IMR-90 (cell line): ENCODE measurements at regions not wholly inside any gene's neighbourhood (a gene's known extent, or its start where the extent isn't known, plus 50 kb on each side); places are given as distances from the start of the nearest gene placed in this dataset.

Source experiments
- ATAC-seq: fragments of 200-7000 bp; cut with Tn5 transposase; 2 replicates; pipeline ENCODE4 v1.9.1; 2020; ENCODE audit warnings: low read depth, mild to moderate bottlenecking, moderate library complexity
- BruUV-seq: library from RNA; stranded (reverse); fragments of 400-500 nt; replicated peaks from 2 replicates; lab custom pipeline; 2021; lab: Mats Ljungman, UMichigan
- CTCF ChIA-PET: fragments of 300-600 bp; formaldehyde crosslinking; extraction: SDS; loops from one replicate; lab custom pipeline; 2021; ENCODE audit warnings: antibody characterized with exemption; lab: Yijun Ruan, JAX
- POLR2A ChIA-PET: fragments of 300-600 bp; sonication (Branson Sonifier 250); formaldehyde crosslinking; loops from one replicate; lab custom pipeline; 2022; ENCODE audit warnings: antibody characterized with exemption; ENCODE audit not compliant: unreplicated experiment; lab: Charles Lee
- DNase-seq: peaks from one replicate; pipeline ENCODE4 v3.0.0; 2013
- H2AFZ ChIP-seq: replicated peaks from 2 replicates; pipeline ENCODE3; 2013; ENCODE audit warnings: low read length, mild to moderate bottlenecking; ENCODE audit not compliant: poor library complexity
- H2AK5ac ChIP-seq: 2 replicates; pipeline ENCODE4 v1.6.1; 2013; ENCODE audit warnings: low read depth, low read length, inconsistent platforms
- H2AK9ac ChIP-seq: replicated peaks from 2 replicates; pipeline ENCODE3; 2013; ENCODE audit warnings: mild to moderate bottlenecking, low read depth, low read length, moderate library complexity; ENCODE audit not compliant: poor library complexity
- H2BK120ac ChIP-seq: 2 replicates; pipeline ENCODE4 v1.6.1; 2013; ENCODE audit warnings: low read depth, low read length, inconsistent platforms
- H2BK15ac ChIP-seq: 3 replicates; pipeline ENCODE4 v1.6.1; 2013; ENCODE audit warnings: low read depth, low read length, inconsistent platforms
- H2BK20ac ChIP-seq: 2 replicates; pipeline ENCODE4 v1.6.1; 2013; ENCODE audit warnings: low read depth, mild to moderate bottlenecking, inconsistent platforms, low read length, moderate library complexity
- H2BK5ac ChIP-seq: 2 replicates; pipeline ENCODE4 v1.6.1; 2013; ENCODE audit warnings: mild to moderate bottlenecking, low read depth, low read length, inconsistent platforms; ENCODE audit not compliant: poor library complexity, severe bottlenecking
- H3K14ac ChIP-seq: replicated peaks from 2 replicates; pipeline ENCODE4 v1.6.1; 2013; ENCODE audit warnings: low read depth, low read length, inconsistent platforms
- H3K18ac ChIP-seq: 2 replicates; pipeline ENCODE4 v1.6.1; 2013; ENCODE audit warnings: low read depth, low read length, control low read depth
- H3K23ac ChIP-seq: 2 replicates; pipeline ENCODE4 v1.6.1; 2013; ENCODE audit warnings: low read depth, low read length, inconsistent platforms
- H3K27ac ChIP-seq: 2 replicates; pipeline ENCODE4 v1.5.1; 2013; ENCODE audit warnings: mild to moderate bottlenecking, control low read depth, low read length; ENCODE audit not compliant: insufficient read depth
- H3K27me3 ChIP-seq: 2 replicates; pipeline ENCODE4 v1.6.1; 2013; ENCODE audit warnings: low read length; ENCODE audit not compliant: control insufficient read depth, insufficient read depth
- H3K36me3 ChIP-seq: 2 replicates; pipeline ENCODE4 v1.6.1; 2013; ENCODE audit warnings: low read length, mixed read lengths; ENCODE audit not compliant: control insufficient read depth, insufficient read depth
- H3K4ac ChIP-seq: 2 replicates; pipeline ENCODE4 v1.6.1; 2013; ENCODE audit warnings: low read depth, low read length, inconsistent platforms
- H3K4me1 ChIP-seq: 2 replicates; pipeline ENCODE4 v1.6.1; 2013; ENCODE audit warnings: low read length, mixed read lengths; ENCODE audit not compliant: control insufficient read depth, insufficient read depth
- H3K4me2 ChIP-seq: 2 replicates; pipeline ENCODE4 v1.6.1; 2013; ENCODE audit warnings: low read depth, mild to moderate bottlenecking, control low read depth, low read length, moderate library complexity
- H3K4me3 ChIP-seq: 2 replicates; pipeline ENCODE4 v1.5.1; 2013; ENCODE audit warnings: low read depth, mild to moderate bottlenecking, control low read depth, low read length, moderate library complexity; ENCODE audit not compliant: insufficient read depth
- H3K56ac ChIP-seq: 2 replicates; pipeline ENCODE4 v1.6.1; 2013; ENCODE audit warnings: low read length, inconsistent platforms; ENCODE audit not compliant: insufficient read depth; ENCODE audit errors: extremely low read depth
- H3K79me1 ChIP-seq, 2 experiments: 2 replicates each; pipeline ENCODE4 v1.6.1; 2013; ENCODE audit warnings: low read length in 2 of 2, inconsistent platforms in 1 of 2, low read depth in 1 of 2
- H3K9ac ChIP-seq: 2 replicates; pipeline ENCODE4 v1.6.1; 2013; ENCODE audit warnings: low read depth, low read length, control low read depth
- H3K9me1 ChIP-seq: 2 replicates; pipeline ENCODE4 v1.6.1; 2013; ENCODE audit warnings: low read length, inconsistent platforms; ENCODE audit not compliant: insufficient read depth
- H3K9me3 ChIP-seq: 2 replicates; pipeline ENCODE4 v1.6.1; 2013; ENCODE audit warnings: low read length; ENCODE audit not compliant: control insufficient read depth, insufficient read depth
- H4K20me1 ChIP-seq: 2 replicates; pipeline ENCODE4 v1.6.1; 2013; ENCODE audit warnings: low read length, inconsistent platforms; ENCODE audit not compliant: insufficient read depth
- H4K5ac ChIP-seq: 2 replicates; pipeline ENCODE4 v1.6.1; 2013; ENCODE audit warnings: mild to moderate bottlenecking, low read depth, low read length, control low read depth
- H4K8ac ChIP-seq, 2 experiments: 2 replicates each; pipeline ENCODE4 v1.6.1; 2013; ENCODE audit warnings: low read depth in 2 of 2, low read length in 2 of 2, control low read depth in 1 of 2, inconsistent platforms in 1 of 2
- H4K91ac ChIP-seq: 2 replicates; pipeline ENCODE4 v1.6.1; 2013; ENCODE audit warnings: low read depth, low read length, inconsistent platforms; ENCODE audit not compliant: insufficient read depth
- BHLHE40 ChIP-seq: fragments of 150-350 bp; IDR thresholded peaks from 2 replicates; pipeline ENCODE4 v1.6.1; 2016; ENCODE audit warnings: mild to moderate bottlenecking, low read depth, low read length
- CEBPB ChIP-seq: IDR thresholded peaks from 2 replicates; pipeline ENCODE4 v1.6.1; 2012; ENCODE audit warnings: low read depth, low read length, improper control_type of control experiment
- CHD1 ChIP-seq: IDR thresholded peaks from 2 replicates; pipeline ENCODE4 v1.6.1; 2012; ENCODE audit warnings: low read depth, low read length, improper control_type of control experiment
- CTCF ChIP-seq: conservative IDR thresholded peaks from 2 replicates; pipeline ENCODE4 v1.5.1; 2012; ENCODE audit warnings: mild to moderate bottlenecking, low read depth, low read length, improper control_type of control experiment
- ELK1 ChIP-seq: fragments of 150-350 bp; IDR thresholded peaks from 2 replicates; pipeline ENCODE4 v1.6.1; 2016; ENCODE audit warnings: low read depth, mild to moderate bottlenecking, low read length, moderate library complexity, borderline replicate concordance
- FOS ChIP-seq: fragments of 150-350 bp; IDR thresholded peaks from 2 replicates; pipeline ENCODE4 v1.6.1; 2016; ENCODE audit warnings: low read depth, low read length
- MAFK ChIP-seq: IDR thresholded peaks from 2 replicates; pipeline ENCODE4 v1.6.1; 2012; ENCODE audit warnings: low read depth, low read length, improper control_type of control experiment
- MAZ ChIP-seq: IDR thresholded peaks from 2 replicates; pipeline ENCODE4 v1.6.1; 2012; ENCODE audit warnings: low read depth, mild to moderate bottlenecking, low read length, improper control_type of control experiment, moderate library complexity, borderline replicate concordance
- MXI1 ChIP-seq: IDR thresholded peaks from 2 replicates; pipeline ENCODE4 v1.6.1; 2012; ENCODE audit warnings: low read depth, mild to moderate bottlenecking, low read length, moderate library complexity, borderline replicate concordance
- NFE2L2 ChIP-seq: fragments of 150-350 bp; IDR thresholded peaks from 2 replicates; pipeline ENCODE4 v1.6.1; 2016; ENCODE audit warnings: low read depth, mild to moderate bottlenecking, low read length
- POLR2A ChIP-seq: IDR thresholded peaks from 2 replicates; pipeline ENCODE4 v1.6.1; 2012; ENCODE audit warnings: mild to moderate bottlenecking, low read depth, low read length
- RAD21 ChIP-seq: IDR thresholded peaks from 2 replicates; pipeline ENCODE4 v1.6.1; 2012; ENCODE audit warnings: low read length, improper control_type of control experiment
- RCOR1 ChIP-seq: IDR thresholded peaks from 2 replicates; pipeline ENCODE4 v1.6.1; 2012; ENCODE audit warnings: mild to moderate bottlenecking, low read length, improper control_type of control experiment; ENCODE audit not compliant: insufficient replicate concordance
- RFX5 ChIP-seq: IDR thresholded peaks from 2 replicates; pipeline ENCODE4 v1.8.0; 2012; ENCODE audit warnings: low read depth, mild to moderate bottlenecking, low read length, moderate library complexity
- SMC3 ChIP-seq: fragments of 150-350 bp; IDR thresholded peaks from 2 replicates; pipeline ENCODE4 v1.6.1; 2016; ENCODE audit warnings: low read depth, mild to moderate bottlenecking, antibody characterized with exemption, low read length, moderate library complexity
- USF2 ChIP-seq: fragments of 150-350 bp; IDR thresholded peaks from 2 replicates; pipeline ENCODE4 v1.6.1; 2017; ENCODE audit warnings: mild to moderate bottlenecking, antibody characterized with exemption, low read length, low read depth
- dilution Hi-C: fragments of 300-500 bp; cut with HindIII; formaldehyde crosslinking; loops from one replicate; pipeline ENCODE4 v1.14.3; 2018; ENCODE audit warnings: low sequenced_read_pairs; ENCODE audit not compliant: unreplicated experiment
- in situ Hi-C: fragments of 300-500 bp; cut with MboI; formaldehyde crosslinking; loops from 3 replicates; pipeline ENCODE4 v1.14.3; 2019; ENCODE audit warnings: low sequenced_read_pairs, inconsistent platforms, mixed read lengths
- intact Hi-C: fragments of 100-400 bp; cut with micrococcal nuclease; formaldehyde crosslinking; loops from 2 replicates; pipeline ENCODE4 v1.10.0; 2022

- no peaks in the 10 kb centered on the region for H3K9me3 ChIP-seq
- BruUV-seq: no TSS peak
- H2BK5ac ChIP-seq: no peak overlapping the region
- H3K9ac ChIP-seq: no peak overlapping the region
- ATAC-seq: peak; percentile 71
- H2BK20ac ChIP-seq: no peak overlapping the region
- peaks cover 8% of the 10 kb centered on the region for H3K4me1 ChIP-seq
- no peak overlapping the region for H3K4me3 ChIP-seq
- dilution Hi-C loops: no loop called here
- H4K91ac ChIP-seq: no peak overlapping the region
- H2BK120ac ChIP-seq: no peak overlapping the region
- H3K4me2 ChIP-seq: no peak overlapping the region
- no peaks in the 10 kb centered on the region for H3K9me1 ChIP-seq
- POLR2A ChIA-PET: no interaction called here
- TF ChIP-seq MAZ (no peak), ELK1 (no peak), NFE2L2 (0 out of 2 replicates have a peak, but pooled peaks have one; percentile 31), CHD1 (no peak), BHLHE40 (no peak), MXI1 (no peak), USF2 (no peak), FOS (no peak), RFX5 (no peak), MAFK (peak; percentile 55; the same call in 1 of the 2 replicates), CTCF (no peak), RCOR1 (no peak), CEBPB (peak; percentile 95), SMC3 (no peak), RAD21 (no peak), POLR2A (no peak)
- no peak overlapping the region for H3K18ac ChIP-seq
- H3K23ac ChIP-seq: no peak overlapping the region
- no peak overlapping the region for H2AK5ac ChIP-seq
- H3K14ac ChIP-seq: no peak overlapping the region
- CTCF ChIA-PET: interaction anchor here (2.5 kb wide), 1 partner anchor 11 kb away, joined by 12 read pairs; no protein-coding TSS in a partner anchor
- no peak overlapping the region for H4K8ac ChIP-seq
- no peak overlapping the region for H2BK15ac ChIP-seq
- no peaks in the 10 kb centered on the region for H3K36me3 ChIP-seq
- DNase-seq: peak; percentile 91
- H3K4ac ChIP-seq: no peak overlapping the region
- no peak overlapping the region for H4K5ac ChIP-seq
- no peak overlapping the region for H2AK9ac ChIP-seq
- intact Hi-C loops: no loop called here
- no peaks in the 10 kb centered on the region for H4K20me1 ChIP-seq
- H2AFZ ChIP-seq: no peak overlapping the region
- no peak overlapping the region for H3K56ac ChIP-seq
- in situ Hi-C loops: no loop called here
- no peaks in the 10 kb centered on the region for H3K27me3 ChIP-seq
- H3K79me1 ChIP-seq: no peaks in the 10 kb centered on the region
- no peak overlapping the region for H3K27ac ChIP-seq
Observed at GRCh38 chr3:124363476-124363875, 366.8 kb upstream of the UMPS start.
